ENCODE measurements at regions not wholly inside any gene's neighbourhood (a gene's known extent, or its start where the extent isn't known, plus 50 kb on each side); places are given as distances from the start of the nearest gene placed in this dataset.

DNA sequence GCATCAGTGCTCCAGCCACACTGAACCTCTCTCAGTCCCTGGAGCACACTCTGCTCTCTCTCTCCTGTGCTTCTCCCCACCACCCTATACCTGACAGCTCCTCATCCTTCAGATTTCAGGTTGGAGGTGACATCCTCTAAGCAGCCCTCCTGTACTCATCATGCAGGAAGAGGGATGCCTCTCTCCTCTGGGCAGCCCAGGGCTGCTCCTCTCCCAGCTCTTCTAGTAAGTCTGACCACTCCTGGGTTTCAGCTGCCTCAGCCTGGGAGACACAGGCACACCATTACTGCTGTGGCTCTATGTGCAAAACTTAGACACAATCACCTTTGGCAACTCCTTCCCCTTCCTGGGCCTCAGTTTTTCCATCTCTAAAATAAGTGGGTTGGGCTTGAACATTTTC lies 232.4 kb upstream of the BRINP1 start:
- TF ChIP-seq EZH2 (IDR thresholded peaks at IDR 0.05; ENCODE audit: borderline replicate concordance, low read depth, low read length, severe bottlenecking), result no peak
- TF ChIP-seq, protein P1, sequence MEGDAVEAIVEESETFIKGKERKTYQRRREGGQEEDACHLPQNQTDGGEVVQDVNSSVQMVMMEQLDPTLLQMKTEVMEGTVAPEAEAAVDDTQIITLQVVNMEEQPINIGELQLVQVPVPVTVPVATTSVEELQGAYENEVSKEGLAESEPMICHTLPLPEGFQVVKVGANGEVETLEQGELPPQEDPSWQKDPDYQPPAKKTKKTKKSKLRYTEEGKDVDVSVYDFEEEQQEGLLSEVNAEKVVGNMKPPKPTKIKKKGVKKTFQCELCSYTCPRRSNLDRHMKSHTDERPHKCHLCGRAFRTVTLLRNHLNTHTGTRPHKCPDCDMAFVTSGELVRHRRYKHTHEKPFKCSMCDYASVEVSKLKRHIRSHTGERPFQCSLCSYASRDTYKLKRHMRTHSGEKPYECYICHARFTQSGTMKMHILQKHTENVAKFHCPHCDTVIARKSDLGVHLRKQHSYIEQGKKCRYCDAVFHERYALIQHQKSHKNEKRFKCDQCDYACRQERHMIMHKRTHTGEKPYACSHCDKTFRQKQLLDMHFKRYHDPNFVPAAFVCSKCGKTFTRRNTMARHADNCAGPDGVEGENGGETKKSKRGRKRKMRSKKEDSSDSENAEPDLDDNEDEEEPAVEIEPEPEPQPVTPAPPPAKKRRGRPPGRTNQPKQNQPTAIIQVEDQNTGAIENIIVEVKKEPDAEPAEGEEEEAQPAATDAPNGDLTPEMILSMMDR (IDR thresholded peaks at IDR 0.05; ENCODE audit: extremely low read depth in 1 of 2, insufficient read depth in 1 of 2, low read depth in 1 of 2, low read length in 2 of 2), result no peak

All from endothelial cell of umbilical vein (primary cell).